ENCODE measurements at regions not wholly inside any gene's neighbourhood (a gene's known extent, or its start where the extent isn't known, plus 50 kb on each side); places are given as distances from the start of the nearest gene placed in this dataset.

DNA sequence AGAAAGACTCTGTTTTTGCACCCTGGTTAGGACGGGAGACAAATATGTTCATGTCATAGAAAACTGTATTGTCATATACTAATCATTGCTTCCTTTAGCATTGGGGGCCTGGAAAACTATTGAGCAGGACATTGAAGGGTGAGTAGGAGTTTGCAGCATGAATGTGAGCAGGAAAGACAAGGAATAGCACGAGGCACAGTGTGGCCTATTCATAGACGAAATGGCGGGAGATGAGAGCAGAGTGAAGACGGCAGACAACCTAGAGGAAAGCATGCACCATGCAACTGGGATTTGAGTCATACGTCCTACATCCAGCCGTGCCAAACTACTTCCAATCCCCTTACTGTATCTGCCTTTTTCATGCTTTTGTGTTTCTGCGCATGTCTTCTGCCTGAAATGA, 508.1 kb downstream of the NTRK3 start:
- CTCF ChIA-PET, result no interaction called here
- Histone ChIP-seq H3K79me1 (ENCODE audit: low read depth in 1 of 2, low read length in 2 of 2) (no peaks in the 10 kb centered on the region), H2BK5ac (ENCODE audit: low read depth, low read length, poor library complexity, severe bottlenecking) (no peak overlapping the region), H2BK120ac (ENCODE audit: low read depth, low read length) (no peak overlapping the region), H2AFZ (replicated peaks; ENCODE audit: low read length, poor library complexity) (no peak overlapping the region), H3K27me3 (ENCODE audit: control insufficient read depth, insufficient read depth, low read length) (no peaks in the 10 kb centered on the region), H3K4me3 (ENCODE audit: insufficient read depth, low read depth, low read length) (no peak overlapping the region), H3K9me1 (ENCODE audit: insufficient read depth, low read length) (peaks cover 2% of the 10 kb centered on the region; the same call in 1 of the 2 replicates), H2BK15ac (ENCODE audit: low read depth, low read length) (no peak overlapping the region), H2BK20ac (ENCODE audit: low read depth, low read length) (no peak overlapping the region), H4K20me1 (ENCODE audit: insufficient read depth, low read length) (no peaks in the 10 kb centered on the region), H2AK5ac (ENCODE audit: low read depth, low read length) (no peak overlapping the region), H3K18ac (ENCODE audit: low read depth, low read length) (no peak overlapping the region), H3K4ac (ENCODE audit: low read depth, low read length) (no peak overlapping the region), H3K27ac (ENCODE audit: insufficient read depth, low read length) (no peak overlapping the region), H3K4me2 (ENCODE audit: low read depth, low read length) (no peak overlapping the region), H2AK9ac (replicated peaks; ENCODE audit: low read depth, low read length, poor library complexity) (no peak overlapping the region), H4K91ac (ENCODE audit: insufficient read depth, low read depth, low read length) (no peak overlapping the region), H3K14ac (replicated peaks; ENCODE audit: low read depth, low read length) (no peak overlapping the region), H4K5ac (ENCODE audit: low read depth, low read length) (no peak overlapping the region), H3K9me3 (ENCODE audit: control insufficient read depth, insufficient read depth, low read length) (no peaks in the 10 kb centered on the region), H4K8ac (ENCODE audit: low read depth in 2 of 2, low read length in 2 of 2) (no peak overlapping the region), H3K56ac (ENCODE audit: extremely low read depth, insufficient read depth, low read length) (no peak overlapping the region), H3K4me1 (ENCODE audit: control insufficient read depth, insufficient read depth, low read length) (peaks cover 5% of the 10 kb centered on the region), H3K9ac (ENCODE audit: low read depth, low read length) (no peak overlapping the region), H3K23ac (ENCODE audit: low read depth, low read length) (no peak overlapping the region), H3K36me3 (ENCODE audit: control insufficient read depth, insufficient read depth, low read length) (no peaks in the 10 kb centered on the region)
- intact Hi-C loops (cut with micrococcal nuclease), result no loop called here
- WGBS, 2 experiments (ENCODE audit: extremely low coverage in 2 of 2, insufficient read length in 1 of 2), result 76% methylated on average over 2 of the region's 8 CpGs; no CpG with 5 or more reads in 1 of the 2 experiments
- no peak for DNase-seq
- dilution Hi-C loops (cut with HindIII; ENCODE audit: low sequenced_read_pairs, unreplicated experiment), result no loop called here
- ATAC-seq (ENCODE audit: low read depth), result no peak
- in situ Hi-C loops (cut with MboI; ENCODE audit: low sequenced_read_pairs), result no loop called here
- BruUV-seq (replicated peaks), result no TSS peak
- POLR2A ChIA-PET (ENCODE audit: unreplicated experiment), result no interaction called here
- TF ChIP-seq, protein P1, sequence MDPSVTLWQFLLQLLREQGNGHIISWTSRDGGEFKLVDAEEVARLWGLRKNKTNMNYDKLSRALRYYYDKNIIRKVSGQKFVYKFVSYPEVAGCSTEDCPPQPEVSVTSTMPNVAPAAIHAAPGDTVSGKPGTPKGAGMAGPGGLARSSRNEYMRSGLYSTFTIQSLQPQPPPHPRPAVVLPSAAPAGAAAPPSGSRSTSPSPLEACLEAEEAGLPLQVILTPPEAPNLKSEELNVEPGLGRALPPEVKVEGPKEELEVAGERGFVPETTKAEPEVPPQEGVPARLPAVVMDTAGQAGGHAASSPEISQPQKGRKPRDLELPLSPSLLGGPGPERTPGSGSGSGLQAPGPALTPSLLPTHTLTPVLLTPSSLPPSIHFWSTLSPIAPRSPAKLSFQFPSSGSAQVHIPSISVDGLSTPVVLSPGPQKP (IDR thresholded peaks at IDR 0.05; ENCODE audit: borderline replicate concordance, low read depth, low read length), result no peak
- TF ChIP-seq MAFK (IDR thresholded peaks at IDR 0.05; ENCODE audit: low read depth, low read length) (no peak), RFX5 (IDR thresholded peaks at IDR 0.05; ENCODE audit: low read depth, low read length) (no peak), POLR2A (IDR thresholded peaks at IDR 0.05; ENCODE audit: low read depth, low read length) (no peak), RAD21 (IDR thresholded peaks at IDR 0.05; ENCODE audit: low read length) (no peak), SMC3 (IDR thresholded peaks at IDR 0.05; ENCODE audit: low read depth, low read length) (no peak), BHLHE40 (IDR thresholded peaks at IDR 0.05; ENCODE audit: low read depth, low read length) (no peak), CEBPB (IDR thresholded peaks at IDR 0.05; ENCODE audit: low read depth, low read length) (no peak), MXI1 (IDR thresholded peaks at IDR 0.05; ENCODE audit: borderline replicate concordance, low read depth, low read length) (no peak), CHD1 (IDR thresholded peaks at IDR 0.05; ENCODE audit: low read depth, low read length) (no peak)
- TF ChIP-seq, protein P2, sequence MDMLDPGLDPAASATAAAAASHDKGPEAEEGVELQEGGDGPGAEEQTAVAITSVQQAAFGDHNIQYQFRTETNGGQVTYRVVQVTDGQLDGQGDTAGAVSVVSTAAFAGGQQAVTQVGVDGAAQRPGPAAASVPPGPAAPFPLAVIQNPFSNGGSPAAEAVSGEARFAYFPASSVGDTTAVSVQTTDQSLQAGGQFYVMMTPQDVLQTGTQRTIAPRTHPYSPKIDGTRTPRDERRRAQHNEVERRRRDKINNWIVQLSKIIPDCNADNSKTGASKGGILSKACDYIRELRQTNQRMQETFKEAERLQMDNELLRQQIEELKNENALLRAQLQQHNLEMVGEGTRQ (IDR thresholded peaks at IDR 0.05; ENCODE audit: low read depth, low read length), result no peak
- TF ChIP-seq, protein P3, sequence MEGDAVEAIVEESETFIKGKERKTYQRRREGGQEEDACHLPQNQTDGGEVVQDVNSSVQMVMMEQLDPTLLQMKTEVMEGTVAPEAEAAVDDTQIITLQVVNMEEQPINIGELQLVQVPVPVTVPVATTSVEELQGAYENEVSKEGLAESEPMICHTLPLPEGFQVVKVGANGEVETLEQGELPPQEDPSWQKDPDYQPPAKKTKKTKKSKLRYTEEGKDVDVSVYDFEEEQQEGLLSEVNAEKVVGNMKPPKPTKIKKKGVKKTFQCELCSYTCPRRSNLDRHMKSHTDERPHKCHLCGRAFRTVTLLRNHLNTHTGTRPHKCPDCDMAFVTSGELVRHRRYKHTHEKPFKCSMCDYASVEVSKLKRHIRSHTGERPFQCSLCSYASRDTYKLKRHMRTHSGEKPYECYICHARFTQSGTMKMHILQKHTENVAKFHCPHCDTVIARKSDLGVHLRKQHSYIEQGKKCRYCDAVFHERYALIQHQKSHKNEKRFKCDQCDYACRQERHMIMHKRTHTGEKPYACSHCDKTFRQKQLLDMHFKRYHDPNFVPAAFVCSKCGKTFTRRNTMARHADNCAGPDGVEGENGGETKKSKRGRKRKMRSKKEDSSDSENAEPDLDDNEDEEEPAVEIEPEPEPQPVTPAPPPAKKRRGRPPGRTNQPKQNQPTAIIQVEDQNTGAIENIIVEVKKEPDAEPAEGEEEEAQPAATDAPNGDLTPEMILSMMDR (conservative IDR thresholded peaks at IDR 0.05; ENCODE audit: low read depth, low read length), result no peak
